Neural cell (in vitro differentiated cells): ENCODE measurements at regions not wholly inside any gene's neighbourhood (a gene's known extent, or its start where the extent isn't known, plus 50 kb on each side); places are given as distances from the start of the nearest gene placed in this dataset.

ENCODE experiments used
- H2AFZ ChIP-seq: fragments of 200-600, 300-800 bp; sonication (generic), shearing (Covaris generic); 2 replicates; pipeline ENCODE4 v1.6.0; 2014; ENCODE audit warnings: low read depth, mild to moderate bottlenecking, antibody characterized with exemption, low read length, moderate library complexity
- H3F3A ChIP-seq: fragments of 200-600 bp; shearing (Covaris generic); 2 replicates; pipeline ENCODE4 v1.6.1; 2016; ENCODE audit warnings: mild to moderate bottlenecking, moderate library complexity, mixed read lengths, antibody characterized with exemption, low read length; ENCODE audit not compliant: insufficient read depth, poor library complexity, severe bottlenecking
- H3K27ac ChIP-seq: fragments of 200-600, 300-800 bp; sonication (generic), shearing (Covaris generic); 2 replicates; pipeline ENCODE4 v1.5.1; 2014; ENCODE audit warnings: mild to moderate bottlenecking, low read length, moderate library complexity
- H3K27me3 ChIP-seq: fragments of 300-800, 200-600 bp; sonication (generic), shearing (Covaris generic); 2 replicates; pipeline ENCODE4 v1.6.0; 2014; ENCODE audit warnings: mild to moderate bottlenecking, low read depth, low read length, moderate library complexity; ENCODE audit not compliant: insufficient read depth
- H3K36me3 ChIP-seq: fragments of 300-800, 200-600 bp; sonication (generic), shearing (Covaris generic); 2 replicates; pipeline ENCODE4 v1.5.1; 2014; ENCODE audit warnings: mild to moderate bottlenecking, antibody characterized with exemption, low read length, moderate library complexity; ENCODE audit not compliant: insufficient read depth
- H3K4me2 ChIP-seq: fragments of 300-800, 200-600 bp; sonication (generic), shearing (Covaris generic); 2 replicates; pipeline ENCODE4 v1.6.0; 2014; ENCODE audit warnings: mild to moderate bottlenecking, low read length
- H3K4me3 ChIP-seq: fragments of 300-800, 200-600 bp; sonication (generic), shearing (Covaris generic); 2 replicates; pipeline ENCODE4 v1.5.1; 2014; ENCODE audit warnings: mild to moderate bottlenecking, low read length, moderate library complexity
- H3K79me2 ChIP-seq: fragments of 200-600 bp; shearing (Covaris generic); replicated peaks from 2 replicates; pipeline ENCODE4 v1.6.0; 2014; ENCODE audit warnings: mild to moderate bottlenecking, low read length, moderate library complexity; ENCODE audit not compliant: insufficient read depth
- H3K9ac ChIP-seq: fragments of 300-800, 200-600 bp; sonication (generic), shearing (Covaris generic); 2 replicates; pipeline ENCODE4 v1.6.1; 2016; ENCODE audit warnings: mild to moderate bottlenecking, low read length, mixed read lengths
- H3K9me2 ChIP-seq: fragments of 200-600 bp; shearing (Covaris generic); 2 replicates; pipeline ENCODE4 v1.6.1; 2016; ENCODE audit warnings: mild to moderate bottlenecking, low read length, mixed read lengths; ENCODE audit not compliant: insufficient read depth
- H3K9me3 ChIP-seq: fragments of 200-600, 300-800 bp; sonication (generic), shearing (Covaris generic); 2 replicates; pipeline ENCODE4 v1.6.1; 2016; ENCODE audit warnings: mild to moderate bottlenecking, mixed run types, low read length, moderate library complexity, mixed read lengths
- H4K20me1 ChIP-seq: fragments of 200-600 bp; shearing (Covaris generic); 2 replicates; pipeline ENCODE4 v1.6.1; 2016; ENCODE audit warnings: mild to moderate bottlenecking, mixed run types; ENCODE audit not compliant: insufficient read depth
- CTCF ChIP-seq: fragments of 450-650 bp; IDR thresholded peaks from 2 replicates; pipeline ENCODE4 v1.5.1; 2014; ENCODE audit warnings: antibody characterized with exemption, mild to moderate bottlenecking, moderate library complexity; ENCODE audit not compliant: poor library complexity, severe bottlenecking
- EP300 ChIP-seq: fragments of 450-650 bp; conservative IDR thresholded peaks from 2 replicates; pipeline ENCODE4 v1.6.1; 2014; ENCODE audit warnings: antibody characterized with exemption, mild to moderate bottlenecking, moderate library complexity; ENCODE audit not compliant: poor library complexity, severe bottlenecking
- EZH2 ChIP-seq: fragments of 200-600, 300-800 bp; shearing (Covaris generic), sonication (generic); IDR thresholded peaks from 2 replicates; pipeline ENCODE4 v1.6.1; 2014; ENCODE audit warnings: antibody characterized with exemption, low read length, borderline replicate concordance, mild to moderate bottlenecking; ENCODE audit not compliant: insufficient read depth, poor library complexity, severe bottlenecking
- MXI1 ChIP-seq: fragments of 450-650 bp; conservative IDR thresholded peaks from 2 replicates; pipeline ENCODE4 v1.6.1; 2014; ENCODE audit warnings: antibody characterized with exemption, mild to moderate bottlenecking; ENCODE audit not compliant: poor library complexity, severe bottlenecking
- POLR2AphosphoS5 ChIP-seq: IDR thresholded peaks from 2 replicates; pipeline ENCODE4 v1.6.1; 2012
- RAD21 ChIP-seq: fragments of 450-650 bp; conservative IDR thresholded peaks from 2 replicates; pipeline ENCODE4 v1.6.1; 2014; ENCODE audit warnings: antibody characterized with exemption, mild to moderate bottlenecking, moderate library complexity
- REST ChIP-seq: IDR thresholded peaks from 2 replicates; pipeline ENCODE4 v1.6.1; 2012; ENCODE audit warnings: borderline replicate concordance
- SMC3 ChIP-seq: fragments of 450-650 bp; conservative IDR thresholded peaks from 2 replicates; pipeline ENCODE4 v1.6.1; 2014; ENCODE audit warnings: antibody characterized with exemption, mild to moderate bottlenecking, moderate library complexity; ENCODE audit not compliant: poor library complexity
- TAF1 ChIP-seq: IDR thresholded peaks from 2 replicates; pipeline ENCODE4 v1.6.1; 2012; ENCODE audit warnings: low read depth

DNA sequence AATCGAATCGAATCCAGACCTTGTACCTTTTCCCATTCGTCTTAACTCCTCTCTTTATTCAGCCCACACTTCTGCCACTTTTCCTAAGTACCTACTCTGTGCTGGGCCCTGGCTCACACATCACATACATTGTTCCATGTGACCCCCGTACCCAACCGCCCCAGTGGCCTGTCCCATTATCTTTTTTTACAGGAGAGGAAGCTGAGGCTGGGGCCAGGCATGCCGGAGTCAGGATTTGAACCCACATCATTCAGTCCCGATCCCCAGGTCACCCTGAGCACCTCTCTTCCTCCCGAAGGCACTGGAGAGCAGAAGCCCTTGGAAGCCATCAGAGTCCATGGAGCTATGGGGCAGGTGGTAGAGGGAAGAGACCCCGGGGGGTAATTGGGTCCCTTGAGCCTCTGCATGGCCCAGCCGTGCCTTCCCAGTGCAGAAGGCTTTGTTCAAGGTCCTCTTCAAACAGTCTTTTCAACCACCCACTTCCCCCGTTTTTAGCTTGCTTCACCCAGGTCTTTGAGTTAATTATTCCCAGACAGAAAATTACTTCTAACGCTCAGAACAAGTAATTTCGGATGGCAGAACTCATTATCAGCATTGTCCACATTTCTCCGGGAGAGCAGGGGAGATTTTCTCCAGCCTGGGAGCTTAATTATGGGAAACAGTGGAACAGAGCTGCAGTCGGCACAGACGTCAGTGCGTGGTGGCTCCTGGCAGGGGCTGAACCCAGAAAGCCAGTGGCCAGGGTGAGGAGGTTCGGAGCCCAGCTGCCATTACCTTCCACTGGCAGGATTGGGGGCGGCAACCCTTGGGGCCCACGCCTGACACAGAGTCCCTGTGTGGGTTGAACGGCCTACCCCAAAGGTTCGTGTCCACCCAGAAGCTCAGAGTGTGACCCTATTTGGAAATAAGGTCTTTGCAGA, 82.4 kb upstream of the RTL6 start:
- no peak overlapping the region for H3K27ac ChIP-seq
- H3K36me3 ChIP-seq: no peaks in the 10 kb centered on the region
- no peak overlapping the region for H3K4me3 ChIP-seq
- no peak overlapping the region for H3K4me2 ChIP-seq
- no peaks in the 10 kb centered on the region for H4K20me1 ChIP-seq
- no peaks in the 10 kb centered on the region for H3K9me2 ChIP-seq
- no peak overlapping the region for H2AFZ ChIP-seq
- H3K79me2 ChIP-seq: no peaks in the 10 kb centered on the region
- no peaks in the 10 kb centered on the region for H3K27me3 ChIP-seq
- TF ChIP-seq POLR2AphosphoS5: no peak
- no peak for TF ChIP-seq REST
- TF ChIP-seq SMC3: no peak
- TF ChIP-seq RAD21: no peak
- no peak for TF ChIP-seq CTCF
- no peak for TF ChIP-seq EP300
- no peak for TF ChIP-seq MXI1
- no peak for TF ChIP-seq TAF1
- TF ChIP-seq EZH2: no peak
- H3F3A ChIP-seq: no peaks in the 10 kb centered on the region
- no peak overlapping the region for H3K9ac ChIP-seq
- no peaks in the 10 kb centered on the region for H3K9me3 ChIP-seq

GRCh38 chr22:44578516-44579230, 80.6 kb upstream of the RTL6 start:
- H3K27ac ChIP-seq: no peak overlapping the region
- H3K27me3 ChIP-seq: no peaks in the 10 kb centered on the region
- H3K4me3 ChIP-seq: no peak overlapping the region
- H3K4me2 ChIP-seq: no peak overlapping the region
- no peaks in the 10 kb centered on the region for H3F3A ChIP-seq
- no peaks in the 10 kb centered on the region for H3K79me2 ChIP-seq
- no peaks in the 10 kb centered on the region for H3K9me2 ChIP-seq
- H3K36me3 ChIP-seq: no peaks in the 10 kb centered on the region
- TF ChIP-seq POLR2AphosphoS5: no peak
- no peak for TF ChIP-seq CTCF
- TF ChIP-seq EZH2: no peak
- no peak for TF ChIP-seq MXI1
- TF ChIP-seq EP300: no peak
- TF ChIP-seq SMC3: no peak
- TF ChIP-seq TAF1: no peak
- no peak for TF ChIP-seq RAD21
- no peak for TF ChIP-seq REST
- H3K9me3 ChIP-seq: no peaks in the 10 kb centered on the region
- H3K9ac ChIP-seq: no peak overlapping the region
- no peak overlapping the region for H2AFZ ChIP-seq
- H4K20me1 ChIP-seq: no peaks in the 10 kb centered on the region
